SK-N-SH treated with all-trans-retinoic acid at 6 μM for 48 hours (cell line): ENCODE measurements at regions not wholly inside any gene's neighbourhood (a gene's known extent, or its start where the extent isn't known, plus 50 kb on each side); places are given as distances from the start of the nearest gene placed in this dataset.

ENCODE experiments used
- CSDC2 ChIP-seq: fragments of 250-450 bp; sonication (Bioruptor Pico); IDR thresholded peaks from 2 replicates; pipeline ENCODE4 v1.5.0; 2020; ENCODE audit warnings: mild to moderate bottlenecking, moderate library complexity
- CSRNP3 ChIP-seq: fragments of 250-450 bp; sonication (Bioruptor Pico); IDR thresholded peaks from 2 replicates; pipeline ENCODE4 v1.5.1; 2021; ENCODE audit warnings: mild to moderate bottlenecking, moderate library complexity
- ISL1 ChIP-seq: fragments of 250-450 bp; sonication (Bioruptor Pico); IDR thresholded peaks from 2 replicates; pipeline ENCODE4 v2.1.2; 2022; ENCODE audit warnings: mild to moderate bottlenecking, moderate library complexity
- PATZ1 ChIP-seq: fragments of 250-450 bp; sonication (Bioruptor Pico); IDR thresholded peaks from 2 replicates; pipeline ENCODE4 v1.8.0; 2020; ENCODE audit warnings: mild to moderate bottlenecking, moderate library complexity, borderline replicate concordance
- POU6F1 ChIP-seq: fragments of 250-450 bp; sonication (Bioruptor Pico); IDR thresholded peaks from 2 replicates; pipeline ENCODE4 v1.8.0; 2021; ENCODE audit warnings: low read depth, mild to moderate bottlenecking, moderate library complexity, borderline replicate concordance
- PPARA ChIP-seq: fragments of 250-450 bp; sonication (Bioruptor Pico); IDR thresholded peaks from 2 replicates; pipeline ENCODE4 v1.5.0; 2020; ENCODE audit warnings: mild to moderate bottlenecking, borderline replicate concordance
- RARB ChIP-seq: fragments of 250-450 bp; sonication (Bioruptor Pico); IDR thresholded peaks from 2 replicates; pipeline ENCODE4 v1.8.0; 2021; ENCODE audit warnings: mild to moderate bottlenecking, moderate library complexity
- SNAI2 ChIP-seq: fragments of 250-450 bp; sonication (Bioruptor Pico); IDR thresholded peaks from 2 replicates; pipeline ENCODE4 v1.5.0; 2020; ENCODE audit warnings: mild to moderate bottlenecking, moderate library complexity
- TCF4 ChIP-seq: fragments of 250-450 bp; sonication (Bioruptor Pico); IDR thresholded peaks from 2 replicates; pipeline ENCODE4 v1.8.0; 2021; ENCODE audit warnings: mild to moderate bottlenecking, moderate library complexity, borderline replicate concordance
- TOX ChIP-seq: fragments of 250-450 bp; sonication (Bioruptor Pico); IDR thresholded peaks from 2 replicates; pipeline ENCODE4 v1.8.0; 2021; ENCODE audit warnings: mild to moderate bottlenecking, moderate library complexity, borderline replicate concordance
- ZC3H10 ChIP-seq: fragments of 250-450 bp; sonication (Bioruptor Pico); IDR thresholded peaks from 2 replicates; pipeline ENCODE4 v1.5.1; 2021; ENCODE audit warnings: mild to moderate bottlenecking, moderate library complexity
- ZFP30 ChIP-seq: fragments of 450-650 bp; formaldehyde crosslinking; IDR thresholded peaks from 2 replicates; pipeline ENCODE4 v1.5.0; 2022; ENCODE audit warnings: mild to moderate bottlenecking, moderate library complexity
- ZNF565 ChIP-seq: fragments of 450-650 bp; formaldehyde crosslinking; conservative IDR thresholded peaks from 2 replicates; pipeline ENCODE4 v1.5.0; 2020; ENCODE audit warnings: low read depth, mild to moderate bottlenecking, moderate library complexity
- ZNF8 ChIP-seq: fragments of 450-650 bp; formaldehyde crosslinking; IDR thresholded peaks from 2 replicates; pipeline ENCODE4 v1.5.0; 2020; ENCODE audit warnings: mild to moderate bottlenecking, moderate library complexity

GRCh38 chr17:65346166-65346565 lies 209.0 kb downstream of the RGS9 start:
- TF ChIP-seq PATZ1 (CRISPR knock-in tag) (no peak), ZFP30 (CRISPR knock-in tag) (no peak), CSDC2 (no peak), TCF4 (CRISPR knock-in tag) (no peak), ISL1 (no peak), ZC3H10 (CRISPR knock-in tag) (no peak), CSRNP3 (CRISPR knock-in tag) (no peak), SNAI2 (CRISPR knock-in tag) (no peak), RARB (CRISPR knock-in tag) (no peak), POU6F1 (CRISPR knock-in tag) (no peak), ZNF565 (CRISPR knock-in tag) (no peak), ZNF8 (CRISPR knock-in tag) (no peak), TOX (CRISPR knock-in tag) (no peak), PPARA (CRISPR knock-in tag) (no peak)
